H1 (cell line): ENCODE measurements at regions not wholly inside any gene's neighbourhood (a gene's known extent, or its start where the extent isn't known, plus 50 kb on each side); places are given as distances from the start of the nearest gene placed in this dataset.

Experiments
- CTCF ChIA-PET: fragments of 300-600 bp; sonication (Branson Sonifier 250); formaldehyde crosslinking; loops from one replicate; lab custom pipeline; 2021; ENCODE audit not compliant: partially characterized antibody; lab: Charles Lee
- POLR2A ChIA-PET: fragments of 300-600 bp; sonication (Branson Sonifier 250); formaldehyde crosslinking; loops from one replicate; lab custom pipeline; 2021; ENCODE audit warnings: inconsistent platforms; ENCODE audit not compliant: partially characterized antibody; lab: Charles Lee
- DNase-seq, 2 experiments: peaks; one replicate each; pipeline versions ENCODE4 v3.0.0 to v3.0.0-alpha.2; 2010 to 2022; ENCODE audit warnings: low spot score in 2 of 2, low read depth in 1 of 2, mixed read lengths in 1 of 2
- FAIRE-seq: peaks from 2 replicates; lab custom pipeline; 2011; peaks lifted over from hg19 to GRCh38; lab: Jason Lieb, UNC
- H2AFZ ChIP-seq: 2 replicates; pipeline ENCODE4 v1.8.1; 2012; ENCODE audit warnings: low read length, inconsistent platforms
- H2AK5ac ChIP-seq: 2 replicates; pipeline ENCODE4 v1.6.1; 2013; ENCODE audit warnings: low read depth, low read length
- H2BK120ac ChIP-seq: replicated peaks from 2 replicates; pipeline ENCODE3; 2013; ENCODE audit warnings: low read depth, low read length, inconsistent platforms
- H2BK12ac ChIP-seq: 2 replicates; pipeline ENCODE4 v1.6.1; 2013; ENCODE audit warnings: low read depth, low read length
- H2BK15ac ChIP-seq: 2 replicates; pipeline ENCODE4 v1.6.1; 2013; ENCODE audit warnings: low read length
- H2BK20ac ChIP-seq: 2 replicates; pipeline ENCODE4 v1.6.1; 2013; ENCODE audit warnings: low read length
- H2BK5ac ChIP-seq: 2 replicates; pipeline ENCODE4 v1.6.1; 2013; ENCODE audit warnings: low read depth, low read length
- H3K14ac ChIP-seq: 2 replicates; pipeline ENCODE4 v1.6.1; 2013; ENCODE audit warnings: inconsistent platforms; ENCODE audit not compliant: insufficient read length
- H3K18ac ChIP-seq: 2 replicates; pipeline ENCODE4 v1.6.1; 2013; ENCODE audit warnings: low read length; ENCODE audit errors: extremely low read depth
- H3K23ac ChIP-seq: 2 replicates; pipeline ENCODE4 v1.6.1; 2013; ENCODE audit warnings: inconsistent platforms; ENCODE audit not compliant: insufficient read length
- H3K23me2 ChIP-seq: 2 replicates; pipeline ENCODE4 v1.6.1; 2013; ENCODE audit warnings: low read depth, low read length
- H3K27ac ChIP-seq: 2 replicates; pipeline ENCODE4 v1.6.1; 2011; ENCODE audit warnings: low read depth, low read length, inconsistent platforms
- H3K27me3 ChIP-seq, 4 experiments: replicated peaks in 1 of 4; 1 replicate in 1 of 4; 2 replicates in 3 of 4; pipeline versions ENCODE4 v1.6.1 to v1.8.1; 2011 to 2013; ENCODE audit warnings: low read length in 3 of 4, mild to moderate bottlenecking in 3 of 4, inconsistent platforms in 2 of 4, mixed read lengths in 2 of 4, moderate library complexity in 1 of 4; ENCODE audit not compliant: control insufficient read depth in 3 of 4, insufficient read depth in 3 of 4; ENCODE audit errors: extremely low read depth in 1 of 4
- H3K36me3 ChIP-seq, 4 experiments: 2 replicates each; pipeline versions ENCODE4 v1.6.1 to v1.8.1; 2011 to 2013; ENCODE audit warnings: mild to moderate bottlenecking in 4 of 4, low read length in 3 of 4, moderate library complexity in 2 of 4, control low read depth in 1 of 4, inconsistent platforms in 1 of 4; ENCODE audit not compliant: insufficient read depth in 4 of 4, control insufficient read depth in 2 of 4
- H3K4ac ChIP-seq: replicated peaks from 2 replicates; pipeline ENCODE3; 2013; ENCODE audit warnings: low read length, low read depth, mixed read lengths, inconsistent platforms; ENCODE audit not compliant: insufficient read length
- H3K4me1 ChIP-seq, 4 experiments: replicated peaks in 1 of 4; 1 replicate in 1 of 4; 2 replicates in 3 of 4; pipeline versions ENCODE4 v1.6.1 to v1.8.1; 2011 to 2013; ENCODE audit warnings: low read length in 3 of 4, inconsistent platforms in 2 of 4, mixed read lengths in 1 of 4; ENCODE audit not compliant: insufficient read depth in 4 of 4, control insufficient read depth in 3 of 4
- H3K4me2 ChIP-seq, 2 experiments: 2 replicates each; pipeline versions ENCODE4 v1.6.1 to v1.8.1; 2011 to 2013; ENCODE audit warnings: low read depth in 2 of 2, low read length in 2 of 2, control low read depth in 1 of 2, inconsistent platforms in 1 of 2, mild to moderate bottlenecking in 1 of 2; ENCODE audit not compliant: insufficient read depth in 1 of 2
- H3K4me3 ChIP-seq, 4 experiments: fragments of 200-600, 300-600 bp in 1 of 4; sonication (generic), shearing (Covaris generic), sonication (Bioruptor Twin) in 1 of 4; 2 replicates each; pipeline versions ENCODE4 v1.5.1 to v1.8.1; 2011 to 2016; ENCODE audit warnings: low read length in 4 of 4, low read depth in 3 of 4, control low read depth in 2 of 4, inconsistent platforms in 2 of 4, mild to moderate bottlenecking in 2 of 4, mixed read lengths in 1 of 4, moderate library complexity in 1 of 4; ENCODE audit not compliant: insufficient read depth in 2 of 4; ENCODE audit errors: extremely low read depth in 1 of 4
- H3K56ac ChIP-seq: replicated peaks from 2 replicates; pipeline ENCODE3; 2013; ENCODE audit warnings: low read depth, mild to moderate bottlenecking, mixed read lengths, low read length, inconsistent platforms; ENCODE audit not compliant: insufficient read length
- H3K79me1 ChIP-seq: 2 replicates; pipeline ENCODE4 v1.6.1; 2013; ENCODE audit warnings: low read depth, low read length, control low read depth
- H3K79me2 ChIP-seq, 2 experiments: 2 replicates each; pipeline versions ENCODE4 v1.6.1 to v1.8.1; 2012 to 2013; ENCODE audit warnings: low read length in 2 of 2, mild to moderate bottlenecking in 2 of 2, inconsistent platforms in 1 of 2; ENCODE audit not compliant: insufficient read depth in 2 of 2, control insufficient read depth in 1 of 2
- H3K9ac ChIP-seq, 4 experiments: replicated peaks in 1 of 4; 1 replicate in 1 of 4; 2 replicates in 3 of 4; pipeline versions ENCODE4 v1.6.1 to v1.8.1; 2011 to 2013; ENCODE audit warnings: low read depth in 3 of 4, low read length in 3 of 4, control low read depth in 2 of 4, mild to moderate bottlenecking in 2 of 4, moderate library complexity in 2 of 4, inconsistent platforms in 1 of 4; ENCODE audit errors: extremely low read depth in 1 of 4
- H3K9me3 ChIP-seq, 2 experiments: 2 replicates each; pipeline versions ENCODE4 v1.6.1 to v1.8.1; 2012 to 2013; ENCODE audit warnings: mild to moderate bottlenecking in 2 of 2, moderate library complexity in 2 of 2, control low read depth in 1 of 2, inconsistent platforms in 1 of 2, low read depth in 1 of 2, low read length in 1 of 2, mixed read lengths in 1 of 2; ENCODE audit not compliant: insufficient read depth in 2 of 2
- H4K20me1 ChIP-seq, 2 experiments: replicated peaks in 1 of 2; 2 replicates each; pipeline versions ENCODE3 to v1.8.1; 2011 to 2013; ENCODE audit warnings: inconsistent platforms in 2 of 2, low read length in 2 of 2, mild to moderate bottlenecking in 1 of 2; ENCODE audit not compliant: insufficient read depth in 2 of 2, control insufficient read depth in 1 of 2
- H4K5ac ChIP-seq: 2 replicates; pipeline ENCODE4 v1.6.1; 2013; ENCODE audit warnings: low read length, low read depth, mixed read lengths, inconsistent platforms; ENCODE audit not compliant: insufficient read length
- H4K8ac ChIP-seq: 2 replicates; pipeline ENCODE4 v1.8.0; 2013; ENCODE audit warnings: mild to moderate bottlenecking, moderate library complexity, low read length, inconsistent platforms; ENCODE audit not compliant: insufficient read depth; ENCODE audit errors: extremely low read depth
- H4K91ac ChIP-seq: replicated peaks from 2 replicates; pipeline ENCODE3; 2013; ENCODE audit warnings: low read length, mixed read lengths, inconsistent platforms; ENCODE audit not compliant: insufficient read length
- NRF1 ChIP-seq: IDR thresholded peaks from 2 replicates; pipeline ENCODE4 v1.6.1; 2011; ENCODE audit warnings: mild to moderate bottlenecking, low read depth, low read length, improper control_type of control experiment
- SP1 ChIP-seq: IDR thresholded peaks from 2 replicates; pipeline ENCODE4 v1.6.1; 2011; ENCODE audit warnings: low read depth, low read length
- YY1 ChIP-seq: IDR thresholded peaks from 2 replicates; pipeline ENCODE4 v1.6.1; 2011; ENCODE audit warnings: low read depth, mild to moderate bottlenecking, low read length
- WGBS, 2 experiments: shearing (Covaris generic) in 1 of 2; methylation state at CpG; one replicate each; pipeline versions ENCODE4 v1.1.6 to v1.1.7; 2013 to 2015; ENCODE audit warnings: low lambda C conversion rate in 2 of 2, mixed read lengths in 2 of 2, inconsistent platforms in 1 of 2, low coverage in 1 of 2, missing lambda C conversion rate in 1 of 2; ENCODE audit not compliant: insufficient replicate concordance in 2 of 2, insufficient coverage in 1 of 2, insufficient read length in 1 of 2; ENCODE audit errors: extremely low coverage in 1 of 2, missing lambda C conversion rate in 1 of 2; 5-methylcytosine and 5-hydroxymethylcytosine counted together
- TF ChIP-seq, protein P1 (sequence below): IDR thresholded peaks from 2 replicates; pipeline ENCODE4 v1.6.1; 2012; ENCODE audit warnings: inconsistent platforms
- TF ChIP-seq, protein P2 (sequence below): IDR thresholded peaks from 2 replicates; pipeline ENCODE4 v1.6.1; 2012; ENCODE audit warnings: inconsistent platforms

DNA sequence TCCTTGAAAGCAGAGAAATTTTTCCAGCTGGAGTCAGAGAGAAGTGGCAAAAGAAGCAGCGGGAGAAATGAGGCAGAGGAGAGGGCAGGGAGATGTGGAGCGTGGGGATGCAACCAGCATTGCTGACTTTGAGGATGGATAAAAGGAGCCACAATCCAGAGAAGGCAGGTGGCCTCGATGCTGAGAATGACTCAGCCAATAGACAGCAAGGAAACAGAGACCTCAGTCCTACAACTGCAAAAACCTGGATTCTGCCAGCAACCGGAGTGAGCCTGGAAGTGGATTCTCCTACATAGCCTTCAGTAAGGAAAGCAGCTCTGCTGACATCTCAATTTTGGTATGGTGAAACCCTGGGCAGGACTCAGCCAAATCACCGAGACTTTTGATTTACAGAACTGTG lies 128.9 kb upstream of the ATP1B1 start:
- Histone ChIP-seq H3K27ac (no peak overlapping the region), H3K23me2 (no peaks in the 10 kb centered on the region), H3K18ac (no peak overlapping the region), H3K9me3 (no peaks in the 10 kb centered on the region), H3K56ac (no peak overlapping the region), H4K20me1 (no peaks in the 10 kb centered on the region), H2AK5ac (no peak overlapping the region), H3K79me1 (no peaks in the 10 kb centered on the region), H2BK15ac (no peak overlapping the region), H4K8ac (no peak overlapping the region), H3K27me3 (no peaks in the 10 kb centered on the region), H2BK20ac (no peak overlapping the region), H4K5ac (no peak overlapping the region), H3K4ac (no peak overlapping the region), H3K4me3 (no peak overlapping the region), H2BK12ac (no peak overlapping the region), H3K79me2 (no peaks in the 10 kb centered on the region), H3K14ac (no peak overlapping the region), H2BK5ac (no peak overlapping the region), H2BK120ac (no peak overlapping the region), H3K4me1 (no peaks in the 10 kb centered on the region), H3K4me2 (no peak overlapping the region), H3K36me3 (no peaks in the 10 kb centered on the region), H3K9ac (no peak overlapping the region), H4K91ac (no peak overlapping the region), H2AFZ (peak overlapping the region; percentile 40; the same call in 1 of the 2 replicates), H3K23ac (no peak overlapping the region)
- no peak for DNase-seq
- 80% methylated on average over 5 of the region's 5 CpGs; no CpG with 5 or more reads in 1 of the 2 experiments for WGBS, 2 experiments
- peak; percentile 87 for TF ChIP-seq SP1
- TF ChIP-seq, protein P1, sequence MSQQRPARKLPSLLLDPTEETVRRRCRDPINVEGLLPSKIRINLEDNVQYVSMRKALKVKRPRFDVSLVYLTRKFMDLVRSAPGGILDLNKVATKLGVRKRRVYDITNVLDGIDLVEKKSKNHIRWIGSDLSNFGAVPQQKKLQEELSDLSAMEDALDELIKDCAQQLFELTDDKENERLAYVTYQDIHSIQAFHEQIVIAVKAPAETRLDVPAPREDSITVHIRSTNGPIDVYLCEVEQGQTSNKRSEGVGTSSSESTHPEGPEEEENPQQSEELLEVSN, result peak; percentile 55
- TF ChIP-seq, protein P2, sequence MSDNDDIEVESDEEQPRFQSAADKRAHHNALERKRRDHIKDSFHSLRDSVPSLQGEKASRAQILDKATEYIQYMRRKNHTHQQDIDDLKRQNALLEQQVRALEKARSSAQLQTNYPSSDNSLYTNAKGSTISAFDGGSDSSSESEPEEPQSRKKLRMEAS, result peak; percentile 64
- no peak for TF ChIP-seq NRF1
- TF ChIP-seq YY1, result no peak
- ChIA-PET POLR2A (no interaction called here), CTCF (no interaction called here)
- FAIRE-seq, result no peak
